OCI-LY7 (cell line): ENCODE measurements at regions not wholly inside any gene's neighbourhood (a gene's known extent, or its start where the extent isn't known, plus 50 kb on each side); places are given as distances from the start of the nearest gene placed in this dataset.

ENCODE experiments used
- BruUV-seq: library from RNA; stranded (reverse); fragments of 400-500 nt; replicated peaks from 2 replicates; lab custom pipeline; 2021; lab: Mats Ljungman, UMichigan
- CTCF ChIA-PET: fragments of 300-600 bp; sonication (Branson Sonifier 250); formaldehyde crosslinking; loops from one replicate; lab custom pipeline; 2022; ENCODE audit warnings: antibody characterized with exemption; ENCODE audit not compliant: unreplicated experiment; lab: Charles Lee
- POLR2A ChIA-PET: fragments of 300-600 bp; sonication (Branson Sonifier 250); formaldehyde crosslinking; loops from one replicate; lab custom pipeline; 2022; ENCODE audit warnings: antibody characterized with exemption; lab: Charles Lee
- DNase-seq: peaks from one replicate; pipeline ENCODE4 v3.0.0-alpha.2; 2015; ENCODE audit warnings: low spot score
- H2AFZ ChIP-seq: fragments of 200-600 bp; sonication (generic), shearing (Covaris generic); 2 replicates; pipeline ENCODE4 v1.6.1; 2014; ENCODE audit warnings: mild to moderate bottlenecking, antibody characterized with exemption, low read length, moderate library complexity
- H3K27ac ChIP-seq: fragments of 200-600 bp; sonication (generic); 2 replicates; pipeline ENCODE4 v1.5.1; 2014; ENCODE audit warnings: mixed run types, low read depth, mild to moderate bottlenecking, moderate library complexity, low read length, inconsistent platforms; ENCODE audit not compliant: poor library complexity, severe bottlenecking
- H3K36me3 ChIP-seq: fragments of 200-600 bp; sonication (generic); 2 replicates; pipeline ENCODE4 v1.6.1; 2014; ENCODE audit warnings: mild to moderate bottlenecking, antibody characterized with exemption, low read length, moderate library complexity, mixed read lengths; ENCODE audit not compliant: insufficient read depth
- H3K4me1 ChIP-seq: fragments of 200-600 bp; sonication (generic); 2 replicates; pipeline ENCODE4 v1.5.1; 2014; ENCODE audit warnings: mild to moderate bottlenecking, low read length; ENCODE audit not compliant: insufficient read depth, poor library complexity, severe bottlenecking
- H3K4me2 ChIP-seq: fragments of 200-600 bp; sonication (generic); 2 replicates; pipeline ENCODE4 v1.6.1; 2014; ENCODE audit warnings: mild to moderate bottlenecking, low read length
- H3K4me3 ChIP-seq: fragments of 200-600 bp; sonication (generic); 2 replicates; pipeline ENCODE4 v1.5.1; 2014; ENCODE audit warnings: mild to moderate bottlenecking, low read depth, low read length; ENCODE audit not compliant: poor library complexity, severe bottlenecking
- H3K79me2 ChIP-seq: fragments of 200-600 bp; sonication (generic); 2 replicates; pipeline ENCODE4 v1.6.1; 2016; ENCODE audit warnings: low read depth, mild to moderate bottlenecking, low read length, moderate library complexity, mixed read lengths; ENCODE audit not compliant: insufficient read depth
- H3K9me2 ChIP-seq: fragments of 200-600 bp; sonication (generic); 2 replicates; pipeline ENCODE4 v1.6.1; 2016; ENCODE audit warnings: mild to moderate bottlenecking, low read length, mixed read lengths; ENCODE audit not compliant: insufficient read depth
- H3K9me3 ChIP-seq: fragments of 200-600 bp; sonication (generic); 2 replicates; pipeline ENCODE4 v1.6.1; 2014; ENCODE audit warnings: mild to moderate bottlenecking, mixed run types, low read length, mixed read lengths
- H4K20me1 ChIP-seq: fragments of 200-600 bp; sonication (generic); 2 replicates; pipeline ENCODE4 v1.6.1; 2014; ENCODE audit warnings: mild to moderate bottlenecking, antibody characterized with exemption, low read length, moderate library complexity, mixed read lengths; ENCODE audit not compliant: insufficient read depth
- EZH2phosphoT487 ChIP-seq: fragments of 200-600 bp; sonication (generic); IDR thresholded peaks from 2 replicates; pipeline ENCODE4 v1.6.1; 2018; ENCODE audit warnings: low read depth, borderline replicate concordance, mild to moderate bottlenecking, mixed run types, antibody characterized with exemption, low read length, moderate library complexity, mixed read lengths
- intact Hi-C: fragments of 100-400 bp; cut with micrococcal nuclease; formaldehyde crosslinking; loops from one replicate; pipeline ENCODE4 v1.10.0; 2022; ENCODE audit not compliant: unreplicated experiment
- TF ChIP-seq, protein P1 (sequence below): fragments of 200-600 bp; sonication (generic); conservative IDR thresholded peaks from 2 replicates; pipeline ENCODE4 v1.5.1; 2014; ENCODE audit warnings: mild to moderate bottlenecking, antibody characterized with exemption, low read length, moderate library complexity, mixed read lengths

- no TSS peak for BruUV-seq
- Histone ChIP-seq H3K4me1 (peaks cover 25% of the 10 kb centered on the region), H4K20me1 (no peaks in the 10 kb centered on the region), H2AFZ (no peak overlapping the region), H3K27ac (no peak overlapping the region), H3K9me2 (no peaks in the 10 kb centered on the region), H3K79me2 (no peaks in the 10 kb centered on the region), H3K4me3 (no peak overlapping the region), H3K9me3 (no peaks in the 10 kb centered on the region), H3K36me3 (peaks cover 9% of the 10 kb centered on the region; the same call in 1 of the 2 replicates), H3K4me2 (no peak overlapping the region)
- CTCF ChIA-PET: no interaction called here
- intact Hi-C loops: no loop called here
- POLR2A ChIA-PET: interaction anchor here (0.6 to 2.2 kb wide), 6 partner anchors 8 to 1206 kb away, joined by 3 to 9 read pairs (median 5); no protein-coding TSS in a partner anchor
- no peak for TF ChIP-seq EZH2phosphoT487
- TF ChIP-seq, protein P1, sequence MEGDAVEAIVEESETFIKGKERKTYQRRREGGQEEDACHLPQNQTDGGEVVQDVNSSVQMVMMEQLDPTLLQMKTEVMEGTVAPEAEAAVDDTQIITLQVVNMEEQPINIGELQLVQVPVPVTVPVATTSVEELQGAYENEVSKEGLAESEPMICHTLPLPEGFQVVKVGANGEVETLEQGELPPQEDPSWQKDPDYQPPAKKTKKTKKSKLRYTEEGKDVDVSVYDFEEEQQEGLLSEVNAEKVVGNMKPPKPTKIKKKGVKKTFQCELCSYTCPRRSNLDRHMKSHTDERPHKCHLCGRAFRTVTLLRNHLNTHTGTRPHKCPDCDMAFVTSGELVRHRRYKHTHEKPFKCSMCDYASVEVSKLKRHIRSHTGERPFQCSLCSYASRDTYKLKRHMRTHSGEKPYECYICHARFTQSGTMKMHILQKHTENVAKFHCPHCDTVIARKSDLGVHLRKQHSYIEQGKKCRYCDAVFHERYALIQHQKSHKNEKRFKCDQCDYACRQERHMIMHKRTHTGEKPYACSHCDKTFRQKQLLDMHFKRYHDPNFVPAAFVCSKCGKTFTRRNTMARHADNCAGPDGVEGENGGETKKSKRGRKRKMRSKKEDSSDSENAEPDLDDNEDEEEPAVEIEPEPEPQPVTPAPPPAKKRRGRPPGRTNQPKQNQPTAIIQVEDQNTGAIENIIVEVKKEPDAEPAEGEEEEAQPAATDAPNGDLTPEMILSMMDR: no peak
- no peak for DNase-seq
Measured at GRCh38 chr12:94803939-94804338, 153.6 kb upstream of the TMCC3 start.

DNA sequence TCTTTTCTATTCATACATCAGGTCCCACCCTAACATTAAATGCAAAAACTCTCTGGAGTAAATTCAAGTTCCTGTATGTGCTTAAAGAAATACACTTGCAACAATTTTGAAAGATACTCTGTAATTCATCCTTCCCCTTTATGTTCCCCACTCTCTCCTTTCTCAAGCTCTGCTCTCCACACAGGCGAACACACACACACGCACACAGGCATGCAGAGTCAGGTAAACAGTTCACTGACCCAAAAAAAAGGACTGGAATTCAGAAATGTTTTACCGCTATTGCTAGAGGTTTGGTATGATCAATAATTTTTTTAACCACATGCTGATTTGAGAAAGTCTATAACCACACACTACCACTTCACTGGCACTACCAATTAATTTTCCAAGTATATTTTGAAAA lies 152.4 kb upstream of the TMCC3 start:
- no peak for DNase-seq
- no peak for TF ChIP-seq EZH2phosphoT487
- TF ChIP-seq, protein P1: no peak
- intact Hi-C loops: no loop called here
- H4K20me1 ChIP-seq: no peaks in the 10 kb centered on the region
- POLR2A ChIA-PET: no interaction called here
- H3K9me3 ChIP-seq: no peaks in the 10 kb centered on the region
- H3K4me2 ChIP-seq: no peak overlapping the region
- no peaks in the 10 kb centered on the region for H3K79me2 ChIP-seq
- CTCF ChIA-PET: no interaction called here
- no peak overlapping the region for H3K27ac ChIP-seq
- no TSS peak for BruUV-seq
- no peak overlapping the region for H3K4me3 ChIP-seq
- no peaks in the 10 kb centered on the region for H3K9me2 ChIP-seq
- peaks cover 25% of the 10 kb centered on the region for H3K4me1 ChIP-seq
- no peak overlapping the region for H2AFZ ChIP-seq
- no peaks in the 10 kb centered on the region for H3K36me3 ChIP-seq

DNA sequence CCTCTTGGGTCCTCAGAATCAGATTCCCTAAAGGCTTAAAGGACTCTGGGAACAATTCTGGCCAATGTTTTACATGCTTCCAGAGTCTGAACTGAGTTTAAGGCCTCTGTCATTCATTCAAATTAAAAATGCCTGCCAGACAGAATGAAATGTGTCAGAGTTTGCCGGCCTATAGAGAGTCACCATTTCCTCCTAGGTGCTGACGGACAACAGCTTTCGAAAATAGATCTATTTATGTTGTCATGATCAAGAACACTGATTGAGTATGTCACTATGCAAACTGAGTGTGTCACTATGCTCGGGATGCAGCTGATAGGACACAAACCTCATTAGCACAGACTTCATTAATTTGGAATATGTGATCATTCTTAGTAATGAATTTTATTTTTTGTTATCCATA lies 151.4 kb upstream of the TMCC3 start:
- CTCF ChIA-PET: no interaction called here
- no peaks in the 10 kb centered on the region for H3K79me2 ChIP-seq

More for the DNA sequence above, 151.4 kb upstream of the TMCC3 start:
- H3K4me3 ChIP-seq: no peak overlapping the region
- H2AFZ ChIP-seq: no peak overlapping the region
- TF ChIP-seq, protein P1: no peak
- no peak for TF ChIP-seq EZH2phosphoT487
- H3K27ac ChIP-seq: no peak overlapping the region
- no peaks in the 10 kb centered on the region for H3K9me3 ChIP-seq
- BruUV-seq: no TSS peak
- no peaks in the 10 kb centered on the region for H3K9me2 ChIP-seq
- no peaks in the 10 kb centered on the region for H4K20me1 ChIP-seq
- intact Hi-C loops: no loop called here
- H3K36me3 ChIP-seq: no peaks in the 10 kb centered on the region
- DNase-seq: no peak
- peaks cover 23% of the 10 kb centered on the region for H3K4me1 ChIP-seq
- no peak overlapping the region for H3K4me2 ChIP-seq
- POLR2A ChIA-PET: interaction anchor here (0.6 kb wide), 1 partner anchor 10 kb away, joined by 3 read pairs; no protein-coding TSS in a partner anchor
